Fibroblast of lung (primary cell): ENCODE measurements at regions not wholly inside any gene's neighbourhood (a gene's known extent, or its start where the extent isn't known, plus 50 kb on each side); places are given as distances from the start of the nearest gene placed in this dataset.

Source experiments
- DNase-seq, 2 donors: peaks; one replicate each; pipeline versions ENCODE4 v3.0.0 to v3.0.0-alpha.2; 2010; ENCODE audit warnings: low read depth in 2 of 2
- H2AFZ ChIP-seq: 2 replicates; pipeline ENCODE4 v1.5.1; 2012; ENCODE audit warnings: low read length, control low read depth, inconsistent platforms
- H3K27ac ChIP-seq: 2 replicates; pipeline ENCODE4 v1.5.1; 2011; ENCODE audit warnings: low read length, control low read depth; ENCODE audit not compliant: insufficient read depth
- H3K27me3 ChIP-seq: 2 replicates; pipeline ENCODE4 v1.5.1; 2011; ENCODE audit warnings: mild to moderate bottlenecking, low read length; ENCODE audit not compliant: control insufficient read depth, insufficient read depth
- H3K36me3 ChIP-seq: 2 replicates; pipeline ENCODE4 v1.5.1; 2011; ENCODE audit warnings: low read length; ENCODE audit not compliant: control insufficient read depth, insufficient read depth
- H3K4me1 ChIP-seq: 2 replicates; pipeline ENCODE4 v1.5.1; 2011; ENCODE audit warnings: low read length; ENCODE audit not compliant: control insufficient read depth, insufficient read depth; ENCODE audit errors: extremely low read depth
- H3K4me2 ChIP-seq: 2 replicates; pipeline ENCODE4 v1.5.1; 2011; ENCODE audit warnings: low read length, control low read depth; ENCODE audit not compliant: insufficient read depth; ENCODE audit errors: extremely low read depth
- H3K4me3 ChIP-seq, 4 experiments: fragments of 200-600 bp in 1 of 4; sonication (generic) in 1 of 4; replicated peaks in 1 of 4; 2 replicates each; pipeline ENCODE4 v1.5.1; 2011 to 2016; ENCODE audit warnings: low read length in 4 of 4, low read depth in 3 of 4, mild to moderate bottlenecking in 3 of 4, control low read depth in 2 of 4, inconsistent platforms in 1 of 4, mixed read lengths in 1 of 4; ENCODE audit not compliant: insufficient read depth in 1 of 4; ENCODE audit errors: control extremely low read depth in 1 of 4
- H3K79me2 ChIP-seq: 2 replicates; pipeline ENCODE4 v1.5.1; 2012; ENCODE audit warnings: mild to moderate bottlenecking, low read length, inconsistent platforms; ENCODE audit not compliant: control insufficient read depth, insufficient read depth
- H3K9ac ChIP-seq: 2 replicates; pipeline ENCODE4 v1.5.1; 2011; ENCODE audit warnings: mild to moderate bottlenecking, low read length, control low read depth; ENCODE audit not compliant: insufficient read depth
- H3K9me3 ChIP-seq: 2 replicates; pipeline ENCODE4 v1.5.1; 2012; ENCODE audit warnings: low read depth, low read length; ENCODE audit not compliant: control insufficient read depth, insufficient read depth
- H4K20me1 ChIP-seq: 2 replicates; pipeline ENCODE4 v1.5.1; 2011; ENCODE audit warnings: low read length; ENCODE audit not compliant: control insufficient read depth, insufficient read depth; ENCODE audit errors: extremely low read depth
- EZH2 ChIP-seq: IDR thresholded peaks from 2 replicates; pipeline ENCODE4 v1.5.1; 2012; ENCODE audit warnings: low read length, control low read depth, mild to moderate bottlenecking; ENCODE audit errors: missing control alignments
- TF ChIP-seq, protein P1 (sequence below), 2 donors: IDR thresholded peaks in 1 of 2; conservative IDR thresholded peaks in 1 of 2; 1 replicate in 1 of 2; 2 replicates in 1 of 2; pipeline ENCODE4 v1.5.1; 2011 to 2012; ENCODE audit warnings: low read length in 2 of 2, control low read depth in 1 of 2, inconsistent platforms in 1 of 2, low read depth in 1 of 2, mild to moderate bottlenecking in 1 of 2

DNA sequence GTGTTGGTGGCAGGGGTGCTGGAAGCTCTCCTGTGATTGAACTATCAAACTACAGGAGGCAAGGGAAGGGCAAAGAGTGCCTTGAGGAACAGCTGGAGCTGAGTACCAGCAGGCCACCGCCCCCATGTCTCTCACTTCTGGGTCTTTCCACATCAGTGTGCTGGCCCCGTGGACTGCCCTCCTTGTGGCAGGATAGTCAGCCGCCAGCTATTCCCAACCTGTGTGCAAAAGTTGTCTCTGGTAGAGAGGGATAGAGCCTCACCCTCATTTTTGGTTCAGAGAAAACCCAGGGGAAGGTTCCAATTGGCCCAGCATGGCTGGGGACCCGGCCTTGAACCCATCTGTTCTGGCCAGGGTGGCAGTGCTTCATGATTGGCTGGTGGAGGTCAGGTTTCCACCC is 211.8 kb downstream of the IRF8 start:
- Histone ChIP-seq H3K4me2 (no peak overlapping the region), H4K20me1 (no peaks in the 10 kb centered on the region), H3K4me3 (no peak overlapping the region), H2AFZ (no peak overlapping the region), H3K9ac (no peak overlapping the region), H3K9me3 (peaks cover 3% of the 10 kb centered on the region), H3K36me3 (no peaks in the 10 kb centered on the region), H3K4me1 (no peaks in the 10 kb centered on the region), H3K79me2 (no peaks in the 10 kb centered on the region), H3K27me3 (peaks cover 4% of the 10 kb centered on the region), H3K27ac (no peak overlapping the region)
- TF ChIP-seq EZH2, result no peak
- TF ChIP-seq, protein P1, sequence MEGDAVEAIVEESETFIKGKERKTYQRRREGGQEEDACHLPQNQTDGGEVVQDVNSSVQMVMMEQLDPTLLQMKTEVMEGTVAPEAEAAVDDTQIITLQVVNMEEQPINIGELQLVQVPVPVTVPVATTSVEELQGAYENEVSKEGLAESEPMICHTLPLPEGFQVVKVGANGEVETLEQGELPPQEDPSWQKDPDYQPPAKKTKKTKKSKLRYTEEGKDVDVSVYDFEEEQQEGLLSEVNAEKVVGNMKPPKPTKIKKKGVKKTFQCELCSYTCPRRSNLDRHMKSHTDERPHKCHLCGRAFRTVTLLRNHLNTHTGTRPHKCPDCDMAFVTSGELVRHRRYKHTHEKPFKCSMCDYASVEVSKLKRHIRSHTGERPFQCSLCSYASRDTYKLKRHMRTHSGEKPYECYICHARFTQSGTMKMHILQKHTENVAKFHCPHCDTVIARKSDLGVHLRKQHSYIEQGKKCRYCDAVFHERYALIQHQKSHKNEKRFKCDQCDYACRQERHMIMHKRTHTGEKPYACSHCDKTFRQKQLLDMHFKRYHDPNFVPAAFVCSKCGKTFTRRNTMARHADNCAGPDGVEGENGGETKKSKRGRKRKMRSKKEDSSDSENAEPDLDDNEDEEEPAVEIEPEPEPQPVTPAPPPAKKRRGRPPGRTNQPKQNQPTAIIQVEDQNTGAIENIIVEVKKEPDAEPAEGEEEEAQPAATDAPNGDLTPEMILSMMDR (conservative IDR thresholded peaks at IDR 0.05 in 1 of 2, IDR thresholded peaks at IDR 0.05 in 1 of 2; ENCODE audit: low read depth in 1 of 2, low read length in 2 of 2), result no peak
- DNase-seq, result no peak

DNA sequence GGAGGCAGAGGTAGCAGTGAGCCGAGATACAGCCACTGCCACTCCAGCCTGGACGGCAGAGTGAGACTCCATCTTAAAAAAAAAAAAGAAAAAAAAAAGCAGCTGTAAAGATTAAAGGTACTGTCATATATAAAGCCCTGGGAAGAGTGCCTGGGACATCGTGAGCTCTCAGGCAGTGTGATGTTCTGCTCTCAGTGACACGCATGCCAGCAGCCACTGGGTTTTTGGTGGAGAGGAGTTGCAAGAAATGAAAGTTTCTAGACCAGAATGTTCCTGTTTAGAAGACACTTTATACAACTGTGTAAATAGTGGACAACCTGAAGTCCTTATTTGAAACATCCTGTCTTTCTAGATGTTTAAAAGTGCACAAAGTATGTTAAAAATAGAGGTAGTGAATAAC is 213.2 kb downstream of the IRF8 start:
- H3K27me3 ChIP-seq, result peaks cover 2% of the 10 kb centered on the region
- H3K4me3 ChIP-seq, result no peak overlapping the region
- H3K9me3 ChIP-seq, result peaks cover 3% of the 10 kb centered on the region
- no peak overlapping the region for H3K9ac ChIP-seq
- no peak overlapping the region for H3K4me2 ChIP-seq
- H3K79me2 ChIP-seq, result no peaks in the 10 kb centered on the region
- TF ChIP-seq, protein P1 (conservative IDR thresholded peaks at IDR 0.05 in 1 of 2, IDR thresholded peaks at IDR 0.05 in 1 of 2; ENCODE audit: low read depth in 1 of 2, low read length in 2 of 2), result no peak
- TF ChIP-seq EZH2, result no peak
- H3K27ac ChIP-seq, result no peak overlapping the region
- no peak overlapping the region for H2AFZ ChIP-seq
- DNase-seq, result no peak
- H4K20me1 ChIP-seq, result no peaks in the 10 kb centered on the region
- no peaks in the 10 kb centered on the region for H3K36me3 ChIP-seq
- H3K4me1 ChIP-seq, result no peaks in the 10 kb centered on the region

DNA sequence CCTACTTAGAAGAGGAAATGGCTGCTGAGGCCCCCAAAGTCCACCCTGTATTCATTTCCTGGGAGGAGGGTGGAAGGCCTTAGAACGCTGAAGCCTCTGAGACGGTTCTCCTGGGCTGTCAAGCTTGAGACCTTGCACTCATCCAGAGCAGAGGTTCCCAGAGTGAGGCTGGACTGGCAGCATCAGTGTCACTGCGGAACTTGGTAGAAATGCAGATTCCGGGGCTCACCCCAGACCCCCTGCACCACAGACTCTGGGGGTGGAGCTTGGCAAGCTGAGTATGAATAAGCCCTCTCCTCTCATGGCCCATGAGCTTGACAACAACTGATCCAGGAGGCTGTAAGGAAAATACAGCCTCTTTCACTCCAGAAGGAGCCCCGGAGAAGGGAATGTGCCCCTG is 218.3 kb downstream of the IRF8 start:
- no peaks in the 10 kb centered on the region for H3K79me2 ChIP-seq
- no peak overlapping the region for H3K27ac ChIP-seq
- H3K4me1 ChIP-seq, result no peaks in the 10 kb centered on the region
- no peak overlapping the region for H3K9ac ChIP-seq
- H3K4me2 ChIP-seq, result no peak overlapping the region
- no peaks in the 10 kb centered on the region for H3K27me3 ChIP-seq
- no peaks in the 10 kb centered on the region for H3K9me3 ChIP-seq
- no peak overlapping the region for H3K4me3 ChIP-seq
- no peaks in the 10 kb centered on the region for H3K36me3 ChIP-seq
- DNase-seq, result no peak
- TF ChIP-seq EZH2, result no peak
- TF ChIP-seq, protein P1 (conservative IDR thresholded peaks at IDR 0.05 in 1 of 2, IDR thresholded peaks at IDR 0.05 in 1 of 2; ENCODE audit: low read depth in 1 of 2, low read length in 2 of 2), result no peak
- no peak overlapping the region for H2AFZ ChIP-seq
- no peaks in the 10 kb centered on the region for H4K20me1 ChIP-seq
